ENCODE measurements at regions not wholly inside any gene's neighbourhood (a gene's known extent, or its start where the extent isn't known, plus 50 kb on each side); places are given as distances from the start of the nearest gene placed in this dataset.

DNA sequence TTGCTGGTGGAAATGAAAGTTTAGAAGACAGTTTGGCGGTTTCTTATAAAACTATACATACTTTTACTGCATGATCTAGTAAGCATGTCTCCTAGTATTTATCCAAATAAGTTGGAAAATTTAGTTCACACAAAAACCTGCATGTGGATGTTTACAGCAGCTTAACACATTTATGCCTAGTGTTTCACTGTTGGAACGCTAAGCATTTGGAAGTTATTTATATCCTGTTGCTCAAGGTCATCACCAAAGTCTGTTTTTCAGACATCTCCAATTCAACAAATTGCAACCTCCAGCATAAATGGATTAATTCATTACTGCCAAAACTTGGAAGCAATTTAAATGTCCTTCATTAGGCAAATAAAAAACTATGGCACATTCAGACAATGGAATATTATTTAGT, 461.8 kb downstream of the SUCLA2 start:
- H3K4me1 Mint-ChIP-seq (ENCODE audit: low read depth), result no peaks in the 10 kb centered on the region
- intact Hi-C loops (cut with micrococcal nuclease), result no loop called here
- DNase-seq, result no peak
- peaks cover 12% of the 10 kb centered on the region for H3K9me3 Mint-ChIP-seq
- peaks cover 1% of the 10 kb centered on the region for H3K27me3 Mint-ChIP-seq
- ATAC-seq, result no peak
- no peaks in the 10 kb centered on the region for H3K36me3 Mint-ChIP-seq (ENCODE audit: low read depth)
- H3K4me3 Mint-ChIP-seq, result no peak overlapping the region
- H3K27ac Mint-ChIP-seq, result no peak overlapping the region
- TF ChIP-seq, protein P1, sequence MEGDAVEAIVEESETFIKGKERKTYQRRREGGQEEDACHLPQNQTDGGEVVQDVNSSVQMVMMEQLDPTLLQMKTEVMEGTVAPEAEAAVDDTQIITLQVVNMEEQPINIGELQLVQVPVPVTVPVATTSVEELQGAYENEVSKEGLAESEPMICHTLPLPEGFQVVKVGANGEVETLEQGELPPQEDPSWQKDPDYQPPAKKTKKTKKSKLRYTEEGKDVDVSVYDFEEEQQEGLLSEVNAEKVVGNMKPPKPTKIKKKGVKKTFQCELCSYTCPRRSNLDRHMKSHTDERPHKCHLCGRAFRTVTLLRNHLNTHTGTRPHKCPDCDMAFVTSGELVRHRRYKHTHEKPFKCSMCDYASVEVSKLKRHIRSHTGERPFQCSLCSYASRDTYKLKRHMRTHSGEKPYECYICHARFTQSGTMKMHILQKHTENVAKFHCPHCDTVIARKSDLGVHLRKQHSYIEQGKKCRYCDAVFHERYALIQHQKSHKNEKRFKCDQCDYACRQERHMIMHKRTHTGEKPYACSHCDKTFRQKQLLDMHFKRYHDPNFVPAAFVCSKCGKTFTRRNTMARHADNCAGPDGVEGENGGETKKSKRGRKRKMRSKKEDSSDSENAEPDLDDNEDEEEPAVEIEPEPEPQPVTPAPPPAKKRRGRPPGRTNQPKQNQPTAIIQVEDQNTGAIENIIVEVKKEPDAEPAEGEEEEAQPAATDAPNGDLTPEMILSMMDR (IDR thresholded peaks at IDR 0.05), result no peak
- POLR2A ChIA-PET, result no interaction called here
- CTCF ChIA-PET, result no interaction called here

DNA sequence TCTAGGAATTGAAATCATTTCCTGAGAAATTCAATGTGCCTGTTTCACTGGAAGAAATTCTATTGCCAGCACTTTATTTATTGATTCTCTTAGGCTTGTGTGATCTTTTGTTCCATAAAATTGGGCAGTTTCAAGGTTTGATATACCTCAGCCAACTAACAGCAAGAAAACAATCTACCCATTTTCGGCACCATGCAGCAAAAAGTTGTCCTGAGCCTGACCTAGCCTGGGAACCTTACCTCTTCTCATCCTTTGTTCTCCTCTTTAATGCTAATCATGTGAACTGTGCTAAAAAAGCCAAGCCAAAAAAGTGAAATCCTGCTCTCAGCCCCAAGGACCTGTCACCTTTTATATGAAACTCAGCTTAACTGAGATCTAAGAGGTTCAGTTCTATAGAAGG, 477.3 kb downstream of the SUCLA2 start:
- DNase-seq, result no peak
- H3K27me3 Mint-ChIP-seq, result no peaks in the 10 kb centered on the region
- no peak overlapping the region for H3K27ac Mint-ChIP-seq
- no peaks in the 10 kb centered on the region for H3K9me3 Mint-ChIP-seq
- H3K36me3 Mint-ChIP-seq (ENCODE audit: low read depth), result no peaks in the 10 kb centered on the region
- H3K4me3 Mint-ChIP-seq, result no peak overlapping the region
- ChIA-PET CTCF (interaction anchor here (0.9 kb wide), 1 partner anchor 16 kb away, joined by 3 read pairs; no protein-coding TSS in a partner anchor), POLR2A (no interaction called here)
- TF ChIP-seq, protein P1 (IDR thresholded peaks at IDR 0.05), result no peak
- no peak for ATAC-seq
- intact Hi-C loops (cut with micrococcal nuclease), result no loop called here
- no peaks in the 10 kb centered on the region for H3K4me1 Mint-ChIP-seq (ENCODE audit: low read depth)

DNA sequence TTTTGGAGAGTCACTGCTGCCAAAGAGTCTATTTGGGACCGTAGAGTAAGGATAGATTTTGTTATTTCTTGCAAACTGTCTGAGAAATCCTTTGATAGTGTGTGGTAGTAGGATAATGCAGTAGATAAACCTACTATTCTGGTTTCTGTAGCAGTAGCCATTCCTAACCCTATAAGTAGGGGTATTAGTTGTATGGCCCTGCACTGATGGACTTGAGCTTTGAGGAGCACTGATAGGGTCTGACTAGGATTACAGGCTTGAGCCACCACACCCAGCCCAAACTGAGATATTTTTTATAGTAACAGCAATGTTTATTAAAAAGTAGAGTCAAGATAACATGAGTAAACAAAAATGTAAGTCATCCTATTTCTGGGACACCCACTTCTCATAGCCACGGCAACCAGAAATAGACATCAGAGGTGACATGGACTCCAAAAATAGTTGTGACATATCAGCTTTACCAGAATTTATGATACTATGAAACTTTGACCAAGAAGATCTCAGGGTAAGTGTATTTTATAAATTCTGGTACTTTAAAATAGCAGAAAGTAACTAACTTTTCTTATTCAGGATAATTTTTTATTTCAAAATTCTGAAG, 479.1 kb downstream of the SUCLA2 start:
- TF ChIP-seq, protein P1 (IDR thresholded peaks at IDR 0.05), result no peak
- Mint-ChIP-seq H3K36me3 (ENCODE audit: low read depth) (no peaks in the 10 kb centered on the region), H3K27me3 (no peaks in the 10 kb centered on the region), H3K4me3 (no peak overlapping the region), H3K4me1 (ENCODE audit: low read depth) (no peaks in the 10 kb centered on the region), H3K9me3 (no peaks in the 10 kb centered on the region), H3K27ac (no peak overlapping the region)
- intact Hi-C loops (cut with micrococcal nuclease), result no loop called here
- no peak for DNase-seq
- ChIA-PET POLR2A (no interaction called here), CTCF (no interaction called here)
- ATAC-seq, result no peak

DNA sequence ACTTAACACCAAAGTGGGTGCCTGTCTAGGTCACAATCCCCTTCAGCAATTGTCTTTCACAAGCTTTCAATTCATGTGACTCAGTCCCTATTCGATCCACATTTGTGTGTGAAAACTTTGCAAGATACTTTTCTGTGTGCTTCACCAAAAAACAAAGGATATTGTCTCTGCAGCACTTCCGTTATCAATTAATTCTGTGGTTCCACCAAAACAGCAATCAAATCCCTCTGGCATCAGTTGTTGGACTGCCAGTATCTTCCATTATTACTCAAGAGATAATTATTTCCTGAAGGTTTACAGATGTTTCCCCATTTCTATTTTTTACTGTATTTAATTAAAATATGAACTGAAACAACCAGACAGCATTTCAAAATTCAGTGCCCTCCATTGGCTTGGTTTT, 481.4 kb downstream of the SUCLA2 start:
- Mint-ChIP-seq H3K36me3 (ENCODE audit: low read depth) (no peaks in the 10 kb centered on the region), H3K9me3 (peaks cover 4% of the 10 kb centered on the region), H3K4me1 (ENCODE audit: low read depth) (no peaks in the 10 kb centered on the region), H3K27ac (no peak overlapping the region), H3K4me3 (no peak overlapping the region), H3K27me3 (no peaks in the 10 kb centered on the region)
- ChIA-PET POLR2A (no interaction called here), CTCF (no interaction called here)
- intact Hi-C loops (cut with micrococcal nuclease), result no loop called here
- DNase-seq, result no peak
- TF ChIP-seq, protein P1 (IDR thresholded peaks at IDR 0.05), result no peak
- no peak for ATAC-seq

DNA sequence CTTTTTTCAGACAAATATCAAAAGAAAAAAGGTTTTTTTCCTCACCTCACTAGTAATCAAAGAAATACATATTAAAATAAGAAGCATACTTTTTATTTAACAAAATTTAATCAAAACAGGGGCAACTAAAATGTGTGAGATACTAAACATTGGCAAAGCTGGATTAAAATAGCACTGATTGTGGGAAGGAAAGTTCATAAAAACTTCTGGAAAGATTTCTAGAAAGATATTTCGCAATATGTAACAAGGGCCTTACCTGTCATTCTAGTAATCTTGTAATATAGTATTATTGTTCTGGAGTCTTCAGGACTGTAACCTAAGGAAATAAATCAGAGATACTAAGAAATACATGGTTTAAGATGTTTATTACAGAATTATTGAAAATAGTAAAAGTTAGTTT, 482.5 kb downstream of the SUCLA2 start:
- TF ChIP-seq, protein P1 (IDR thresholded peaks at IDR 0.05), result no peak
- CTCF ChIA-PET, result no interaction called here
- Mint-ChIP-seq H3K36me3 (ENCODE audit: low read depth) (no peaks in the 10 kb centered on the region), H3K4me3 (no peak overlapping the region), H3K27me3 (no peaks in the 10 kb centered on the region), H3K27ac (no peak overlapping the region), H3K4me1 (ENCODE audit: low read depth) (no peaks in the 10 kb centered on the region), H3K9me3 (peaks cover 7% of the 10 kb centered on the region)
- POLR2A ChIA-PET, result no interaction called here
- DNase-seq (no peak), ATAC-seq (no peak)
- intact Hi-C loops (cut with micrococcal nuclease), result no loop called here
